VCaP (cell line): ENCODE measurements at regions not wholly inside any gene's neighbourhood (a gene's known extent, or its start where the extent isn't known, plus 50 kb on each side); places are given as distances from the start of the nearest gene placed in this dataset.
"Not testable (repeated sequence)": the region's sequence is repeated elsewhere in the genome, so short reads cannot be mapped to it uniquely, and the experiment has no call there.

Experiments
- H3K27ac ChIP-seq: fragments of 450-650 bp; 2 replicates; pipeline ENCODE4 v1.5.1; 2017
- TF ChIP-seq, protein P1 (sequence below): fragments of 450-650 bp; conservative IDR thresholded peaks from 2 replicates; pipeline ENCODE4 v1.5.1; 2017; ENCODE audit warnings: mild to moderate bottlenecking, moderate library complexity

DNA sequence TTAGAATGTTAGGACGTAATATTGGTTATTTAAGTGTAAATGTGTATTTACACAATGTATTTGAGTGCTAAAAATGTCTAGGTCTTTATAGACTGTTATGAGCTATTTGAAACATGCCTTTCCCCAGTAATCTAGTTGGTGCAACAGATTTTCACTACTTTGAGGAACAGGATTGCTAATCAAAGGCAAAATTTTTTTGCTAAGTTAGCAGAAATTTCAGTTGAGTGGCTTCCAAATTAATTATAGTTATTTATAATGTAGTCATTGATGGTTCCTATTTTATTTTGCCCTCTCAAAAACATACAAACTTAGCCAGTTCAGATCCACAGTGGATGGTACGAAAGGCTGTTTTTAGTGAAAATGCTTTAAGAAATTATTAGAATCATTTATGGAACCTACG lies 78.7 kb upstream of the LYZL2 start:
- TF ChIP-seq, protein P1, sequence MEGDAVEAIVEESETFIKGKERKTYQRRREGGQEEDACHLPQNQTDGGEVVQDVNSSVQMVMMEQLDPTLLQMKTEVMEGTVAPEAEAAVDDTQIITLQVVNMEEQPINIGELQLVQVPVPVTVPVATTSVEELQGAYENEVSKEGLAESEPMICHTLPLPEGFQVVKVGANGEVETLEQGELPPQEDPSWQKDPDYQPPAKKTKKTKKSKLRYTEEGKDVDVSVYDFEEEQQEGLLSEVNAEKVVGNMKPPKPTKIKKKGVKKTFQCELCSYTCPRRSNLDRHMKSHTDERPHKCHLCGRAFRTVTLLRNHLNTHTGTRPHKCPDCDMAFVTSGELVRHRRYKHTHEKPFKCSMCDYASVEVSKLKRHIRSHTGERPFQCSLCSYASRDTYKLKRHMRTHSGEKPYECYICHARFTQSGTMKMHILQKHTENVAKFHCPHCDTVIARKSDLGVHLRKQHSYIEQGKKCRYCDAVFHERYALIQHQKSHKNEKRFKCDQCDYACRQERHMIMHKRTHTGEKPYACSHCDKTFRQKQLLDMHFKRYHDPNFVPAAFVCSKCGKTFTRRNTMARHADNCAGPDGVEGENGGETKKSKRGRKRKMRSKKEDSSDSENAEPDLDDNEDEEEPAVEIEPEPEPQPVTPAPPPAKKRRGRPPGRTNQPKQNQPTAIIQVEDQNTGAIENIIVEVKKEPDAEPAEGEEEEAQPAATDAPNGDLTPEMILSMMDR = no peak
- no peak overlapping the region for H3K27ac ChIP-seq

DNA sequence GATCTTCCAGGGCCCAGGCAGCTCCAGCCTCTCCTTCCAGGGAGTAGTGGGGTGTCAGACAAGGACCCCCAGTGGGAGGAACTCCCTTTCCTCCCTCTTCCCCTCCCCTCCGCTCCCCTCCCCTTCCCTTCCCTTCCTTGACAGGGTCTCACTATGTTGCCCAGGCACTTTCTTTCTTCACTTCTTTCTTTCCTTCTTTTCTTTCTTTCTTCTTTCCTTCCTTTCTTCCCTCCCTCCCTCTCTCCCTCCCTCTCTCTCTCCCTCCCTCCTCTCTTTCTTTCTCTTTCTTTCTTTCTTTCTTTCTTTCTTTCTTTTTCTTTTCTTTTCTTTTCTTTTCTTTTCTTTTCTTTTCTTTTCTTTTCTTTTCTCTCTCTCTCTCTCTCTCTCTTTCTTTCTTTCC lies 76.6 kb upstream of the LYZL2 start:
- H3K27ac ChIP-seq = not testable (repeated sequence)

DNA sequence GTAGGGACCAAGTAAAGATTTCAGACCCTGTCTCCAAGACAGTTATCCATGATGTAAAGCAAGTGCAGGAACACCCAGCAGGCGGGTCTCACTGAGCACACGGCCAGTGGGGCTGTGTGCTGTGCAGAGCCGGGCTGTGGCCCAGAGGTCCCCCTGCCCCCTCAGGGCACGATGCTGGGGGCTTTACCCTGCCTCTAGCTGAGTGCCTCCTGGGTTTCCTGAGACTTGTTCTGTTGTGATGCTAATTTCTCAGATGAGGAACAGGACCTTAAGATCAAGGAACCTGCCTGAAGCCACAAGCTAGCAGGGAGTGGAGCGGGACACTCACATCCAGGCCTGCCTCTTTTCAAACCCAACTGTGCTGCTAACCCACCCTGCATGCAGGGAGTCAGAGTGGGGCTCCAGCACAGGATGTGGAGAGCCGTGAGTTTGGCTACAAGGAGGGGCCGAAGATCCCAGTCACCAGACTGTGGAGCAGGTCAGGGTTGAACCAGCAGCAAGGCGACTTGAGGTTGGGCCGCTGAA lies 76.1 kb upstream of the LYZL2 start:
- H3K27ac ChIP-seq = no peak overlapping the region
- TF ChIP-seq, protein P1 = no peak

DNA sequence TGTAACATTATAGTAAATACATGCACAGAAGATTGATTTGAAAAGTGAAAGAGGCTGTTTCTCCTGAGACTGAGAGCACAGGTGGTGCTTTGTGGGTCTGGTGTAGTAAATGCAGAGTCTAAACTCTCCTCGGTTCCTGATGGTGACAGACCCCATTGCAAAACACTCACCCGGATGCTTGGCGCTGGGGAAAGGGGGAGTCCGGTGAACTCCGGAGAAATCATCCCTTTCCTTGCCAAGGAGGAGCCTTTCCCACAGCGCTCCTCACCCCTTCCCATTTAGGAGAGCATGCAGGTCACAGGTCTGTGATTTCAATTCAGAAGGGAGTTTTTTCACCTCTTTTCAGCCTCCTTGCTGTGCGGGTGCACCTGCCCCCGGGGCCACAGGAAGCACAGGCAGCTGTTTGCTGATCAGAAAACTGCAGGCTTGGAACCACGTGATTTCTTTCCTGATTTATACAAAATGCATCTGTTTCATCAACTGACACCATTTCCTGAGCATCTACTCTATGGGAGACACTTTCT lies 75.6 kb upstream of the LYZL2 start:
- no peak overlapping the region for H3K27ac ChIP-seq
- TF ChIP-seq, protein P1 = no peak

DNA sequence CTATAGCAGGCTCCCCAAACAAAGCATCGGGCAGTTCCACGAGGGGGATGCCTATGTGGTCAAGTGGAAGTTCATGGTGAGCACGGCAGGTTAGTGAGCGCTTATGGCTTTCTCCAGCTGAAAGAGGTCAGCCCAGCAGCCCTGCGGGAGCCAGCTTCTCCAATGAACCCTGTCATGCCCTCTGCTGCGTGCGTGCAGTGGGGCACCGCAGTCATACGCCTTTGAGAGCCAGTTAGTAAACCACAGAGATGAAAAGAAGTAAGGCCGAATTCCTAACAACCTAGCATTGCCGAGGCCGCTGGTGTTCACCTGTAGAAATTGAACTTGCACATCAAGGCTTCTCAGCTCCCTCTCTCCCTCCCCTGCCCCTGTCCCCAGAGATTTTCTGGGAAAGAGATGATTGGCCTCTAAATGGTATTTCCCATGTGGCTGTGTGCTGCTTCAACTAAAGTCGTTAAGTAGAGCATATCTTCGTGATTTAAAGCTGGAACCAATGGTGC lies 75.1 kb upstream of the LYZL2 start:
- H3K27ac ChIP-seq = not testable (repeated sequence)

DNA sequence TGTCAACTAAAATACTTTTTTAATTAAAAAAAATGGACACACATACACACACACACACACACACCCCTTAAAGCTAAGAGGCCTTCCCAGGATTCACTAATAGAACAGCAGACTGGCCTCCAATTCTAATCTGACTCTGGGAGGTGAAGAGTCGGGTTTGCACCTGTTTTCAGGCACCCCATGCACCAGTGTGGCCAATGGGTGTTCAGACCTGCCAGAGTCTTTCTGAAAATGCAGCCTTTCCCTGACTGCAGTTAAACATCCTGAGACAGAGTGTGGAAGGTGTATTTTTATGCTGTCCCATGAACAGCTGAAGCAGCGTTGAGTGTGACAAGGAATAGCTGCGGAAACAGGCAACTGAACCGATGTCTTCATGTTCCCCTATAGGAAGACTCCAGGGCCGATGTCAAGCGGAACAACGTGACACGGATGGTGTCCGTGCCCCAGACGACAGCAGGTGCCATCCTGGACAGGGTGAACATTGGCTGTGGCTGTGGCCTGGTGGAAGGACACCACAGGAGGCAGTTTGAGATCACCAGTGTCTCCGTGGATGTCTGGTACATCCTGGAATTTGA lies 74.6 kb upstream of the LYZL2 start:
- H3K27ac ChIP-seq = no peak overlapping the region
- TF ChIP-seq, protein P1 = no peak

DNA sequence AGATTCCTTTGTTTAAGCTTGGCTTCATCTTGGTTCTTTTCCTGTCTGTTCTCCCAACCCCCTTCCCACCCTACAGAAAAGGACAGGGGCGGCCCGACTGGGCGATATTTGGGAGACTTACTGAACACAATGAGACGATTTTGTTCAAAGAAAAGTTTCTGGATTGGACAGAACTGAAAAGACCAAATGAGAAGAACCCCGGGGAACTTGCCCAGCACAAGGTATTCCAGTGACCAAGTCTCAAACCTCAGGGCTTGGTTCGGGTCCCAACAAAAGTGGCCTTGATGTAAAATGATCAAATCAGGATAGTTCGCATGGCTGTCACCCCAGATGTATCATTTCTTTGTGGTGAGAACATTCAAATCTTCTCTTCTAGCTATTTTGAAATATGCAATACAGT lies 73.9 kb upstream of the LYZL2 start:
- not testable (repeated sequence) for H3K27ac ChIP-seq

DNA sequence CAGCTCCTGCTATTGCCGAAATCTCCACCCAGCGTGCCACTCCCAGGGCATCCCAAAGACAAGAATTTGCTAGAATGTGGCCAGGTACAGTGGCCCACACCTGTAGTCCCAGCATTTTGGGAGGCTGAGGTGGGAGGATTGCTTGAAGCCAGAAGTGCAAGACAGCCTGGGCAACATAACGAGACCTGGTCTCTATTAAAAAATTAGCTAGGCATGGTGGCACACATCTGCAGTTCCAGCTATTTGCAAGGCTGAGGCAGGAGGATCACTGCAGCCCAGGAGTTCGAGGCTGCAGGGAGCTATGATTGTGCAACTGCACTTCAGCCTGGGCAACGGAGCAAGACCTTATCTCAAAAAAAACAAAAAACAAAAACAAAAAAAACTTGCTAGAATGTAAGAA lies 73.3 kb upstream of the LYZL2 start:
- TF ChIP-seq, protein P1 = no peak
- H3K27ac ChIP-seq = peak overlapping the region; percentile 81

DNA sequence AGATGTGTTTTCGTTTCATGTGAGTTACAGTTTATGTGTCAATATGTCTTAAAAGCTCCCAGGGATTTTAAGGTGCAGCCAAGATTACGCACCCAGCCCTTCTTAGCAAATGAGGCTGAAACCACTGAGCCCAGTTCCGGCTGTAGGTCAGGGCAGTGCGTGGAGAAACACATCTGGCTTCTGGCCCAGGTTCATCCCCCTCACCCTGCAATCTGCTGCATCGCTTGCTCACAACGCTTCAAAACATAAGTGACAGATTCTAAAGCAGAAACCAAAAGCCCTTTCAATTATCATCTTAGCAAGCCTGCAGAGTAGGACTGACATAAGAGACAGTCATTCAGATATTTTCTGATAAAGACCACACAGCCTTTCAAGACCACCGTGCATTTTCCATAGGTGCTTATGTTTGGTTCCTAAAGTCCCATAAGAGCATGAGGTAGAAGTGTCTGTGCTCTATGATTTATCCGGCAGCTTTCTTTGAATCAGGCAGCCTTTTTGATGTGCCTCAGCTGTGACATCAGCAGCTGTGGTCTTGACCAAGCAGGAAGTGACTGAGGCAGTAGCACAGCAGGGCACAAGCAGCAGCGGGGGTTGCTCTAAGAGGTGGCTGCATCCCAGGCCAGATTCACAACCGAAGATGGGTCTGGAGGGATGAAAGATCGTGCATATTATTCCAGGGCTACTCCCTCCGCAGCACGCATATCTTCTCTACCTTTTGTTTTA lies 72.1 kb upstream of the LYZL2 start:
- TF ChIP-seq, protein P1 = no peak

More for the DNA sequence above, 72.1 kb upstream of the LYZL2 start:
- peak overlapping the region; percentile 81 for H3K27ac ChIP-seq
